Inflammatory macrophage treated with lipopolysaccharide for 4 hours (primary cell): ENCODE measurements at regions not wholly inside any gene's neighbourhood (a gene's known extent, or its start where the extent isn't known, plus 50 kb on each side); places are given as distances from the start of the nearest gene placed in this dataset.

Experiments used
- DNase-seq: peaks from one replicate; pipeline ENCODE4 v3.0.0-alpha.2; 2020

DNA sequence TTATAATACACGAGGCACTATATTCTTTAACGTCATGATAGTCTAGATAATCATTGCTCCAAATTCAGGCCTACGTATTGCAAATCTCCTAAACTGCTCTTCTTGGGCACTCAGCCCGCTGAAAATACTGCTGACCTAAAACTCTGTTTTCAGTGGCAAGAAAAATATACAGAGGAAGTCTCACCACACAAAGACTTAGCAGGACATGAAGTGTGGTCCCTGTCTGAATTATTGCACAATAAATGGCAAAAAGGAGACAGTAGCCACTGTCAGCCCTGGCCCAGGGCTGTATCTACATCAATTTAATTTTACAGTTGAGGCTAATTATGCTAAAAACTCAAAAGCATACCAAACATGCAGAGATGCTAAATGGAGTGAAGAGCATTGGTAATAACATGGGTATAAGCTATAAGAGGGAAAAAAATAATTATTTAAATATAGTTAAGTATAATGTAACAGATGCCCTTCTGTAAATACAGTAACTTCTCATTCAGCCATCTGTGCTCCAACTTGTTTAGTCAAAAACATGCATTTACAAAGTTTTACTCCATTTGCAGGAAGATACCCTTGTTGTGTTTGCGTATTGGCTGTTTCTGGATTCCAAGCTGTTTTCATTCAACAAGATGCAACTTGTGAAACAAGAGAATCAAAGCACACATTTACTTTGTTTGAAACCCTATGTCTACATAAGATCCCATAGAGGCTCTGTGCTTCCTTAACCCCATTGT, 800.0 kb upstream of the LUZP2 start:
- no peak for DNase-seq

DNA sequence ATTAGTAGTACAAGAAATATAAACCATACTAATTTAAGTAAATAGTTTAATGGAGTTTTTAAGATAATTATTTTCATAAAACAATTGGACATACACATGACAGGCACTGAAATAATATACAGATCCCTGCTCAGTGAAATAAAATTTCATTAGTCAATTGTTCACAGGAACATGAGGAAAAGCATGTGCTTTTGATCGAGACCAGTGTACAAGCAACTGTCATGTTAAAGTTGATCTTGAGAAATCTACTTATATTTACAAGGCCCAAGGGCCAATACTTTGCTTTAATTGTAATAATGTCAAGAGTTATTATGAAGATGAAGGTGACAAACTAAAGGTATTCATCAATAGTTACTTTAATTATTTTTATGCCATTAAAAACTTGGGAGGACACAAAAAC, 792.7 kb upstream of the LUZP2 start:
- DNase-seq: no peak

DNA sequence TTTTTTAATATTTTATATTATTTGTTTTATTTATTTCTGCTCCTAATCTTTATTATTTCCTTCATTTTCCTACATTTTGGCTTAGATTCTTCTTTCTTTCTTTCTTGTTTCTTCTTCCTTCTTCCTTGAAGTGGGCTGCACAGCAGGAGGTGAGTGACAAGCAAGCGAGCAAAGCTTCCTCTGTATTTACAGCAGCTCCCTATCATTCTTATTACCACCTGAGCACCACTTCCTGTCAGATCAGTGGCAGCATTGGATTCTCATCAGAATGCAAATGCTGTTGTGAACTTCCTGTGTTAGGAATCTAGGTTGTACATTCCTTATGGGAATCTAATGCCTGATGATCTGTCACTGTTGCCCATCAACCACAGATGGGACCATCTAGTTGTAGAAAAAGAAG, 784.9 kb upstream of the LUZP2 start:
- DNase-seq: no peak

DNA sequence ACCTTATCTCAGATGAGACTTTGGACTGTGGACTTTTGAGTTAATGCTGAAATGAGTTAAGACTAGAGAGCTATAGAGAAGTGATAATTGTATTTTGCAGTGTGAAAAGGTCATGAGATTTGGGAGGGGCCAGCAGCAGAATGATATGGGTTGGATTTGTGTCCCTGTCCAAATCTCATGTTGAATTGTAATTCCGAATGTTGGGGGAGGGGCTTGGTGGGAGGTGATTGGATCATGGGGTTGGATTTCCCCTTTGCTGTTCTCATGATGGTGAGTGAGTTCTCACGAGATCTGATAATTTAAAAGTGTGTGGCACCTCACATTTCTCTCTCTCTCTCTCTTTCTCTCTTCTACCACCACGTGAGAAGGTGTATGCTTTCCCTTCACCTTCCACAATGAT, 777.8 kb upstream of the LUZP2 start:
- DNase-seq: no peak

DNA sequence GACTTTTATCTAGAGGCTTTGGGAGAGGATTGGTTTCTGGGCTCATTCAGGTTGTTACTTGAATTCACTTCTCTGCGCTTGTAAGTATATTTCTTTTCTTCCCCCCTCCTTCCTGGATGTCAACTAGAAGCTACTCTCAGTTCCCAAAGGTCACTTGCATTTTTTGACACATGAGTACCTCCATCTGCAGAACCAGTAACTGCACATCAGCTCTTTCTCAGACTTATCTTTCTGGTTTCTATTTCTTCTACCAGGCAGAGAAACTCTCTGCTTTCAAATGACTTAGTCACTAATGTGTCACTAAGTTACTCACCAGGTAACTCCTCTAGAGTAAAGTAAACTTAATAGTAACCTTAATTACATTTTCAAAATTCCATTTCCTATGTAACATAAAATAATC, 773.0 kb upstream of the LUZP2 start:
- no peak for DNase-seq

DNA sequence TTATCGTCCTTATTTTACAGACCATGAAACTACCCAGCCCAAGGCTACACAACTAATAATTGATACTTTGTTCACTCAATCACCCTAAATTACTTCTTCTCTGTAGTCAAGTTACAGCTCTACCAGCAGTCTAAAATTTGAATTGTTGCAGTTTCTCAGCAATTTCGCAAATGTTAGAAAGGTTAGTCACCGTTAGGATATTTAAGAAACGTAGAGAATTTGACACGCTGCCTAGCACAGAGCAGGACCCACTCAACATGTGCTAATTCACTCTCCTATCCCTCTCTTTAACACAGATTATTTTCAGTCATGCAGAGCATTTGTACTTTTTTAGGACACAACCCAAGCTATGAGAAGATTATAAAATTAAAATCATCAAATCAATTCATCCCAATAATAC, 771.1 kb upstream of the LUZP2 start:
- no peak for DNase-seq

DNA sequence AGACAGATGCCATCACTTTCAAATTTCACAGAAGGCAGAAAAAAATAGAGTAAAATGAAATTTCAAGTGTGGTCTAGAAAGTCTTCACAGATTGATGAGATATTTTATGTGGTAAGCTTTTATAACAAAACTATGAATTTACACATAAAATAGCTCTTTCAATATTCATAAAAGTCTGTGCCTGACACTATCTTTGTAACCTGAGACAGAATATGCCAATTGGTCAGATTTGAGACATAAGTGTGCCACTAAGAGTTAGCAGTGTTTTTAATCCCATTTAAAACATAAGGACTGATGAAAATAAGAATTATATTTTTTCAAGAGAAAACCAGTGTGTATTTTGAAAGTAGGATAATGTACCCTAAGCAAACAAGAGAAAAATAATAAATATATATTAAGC, 769.5 kb upstream of the LUZP2 start:
- DNase-seq: no peak

DNA sequence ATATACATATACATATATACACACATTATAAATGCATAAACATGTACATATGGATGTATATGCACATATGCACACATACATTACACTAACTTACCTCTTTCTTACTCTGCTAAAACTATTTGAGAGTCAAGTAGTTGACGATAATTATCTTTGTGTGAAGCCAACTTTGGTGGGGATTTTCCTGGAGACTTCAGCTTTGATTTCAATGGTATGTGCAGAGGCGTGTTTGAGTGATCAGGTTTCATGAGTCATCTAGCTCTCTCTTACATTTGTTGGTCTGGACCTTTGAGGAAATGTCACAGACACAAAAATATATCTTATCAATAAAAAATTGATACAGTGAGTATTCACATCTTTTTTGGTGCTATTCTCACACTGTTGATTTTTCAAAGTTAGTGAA, 769.1 kb upstream of the LUZP2 start:
- DNase-seq: no peak

DNA sequence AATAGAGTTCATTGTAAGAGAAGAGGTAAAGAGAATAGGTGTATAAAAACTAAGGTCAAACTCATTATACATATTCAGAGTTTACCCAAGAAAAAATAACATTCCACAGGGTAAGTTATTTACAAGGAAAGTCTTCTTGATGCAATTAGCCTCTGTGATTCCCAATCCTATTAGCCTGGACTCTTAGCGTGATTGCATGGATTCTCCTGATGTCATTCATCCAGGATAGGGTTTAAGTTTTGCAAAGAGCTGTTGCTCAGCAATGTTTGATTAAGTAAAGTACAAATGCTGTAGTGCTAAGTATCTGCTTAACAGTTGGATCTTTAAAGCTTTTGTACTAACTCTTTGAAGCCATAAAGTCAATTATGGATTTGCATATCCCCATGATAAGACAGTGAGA, 767.8 kb upstream of the LUZP2 start:
- no peak for DNase-seq

DNA sequence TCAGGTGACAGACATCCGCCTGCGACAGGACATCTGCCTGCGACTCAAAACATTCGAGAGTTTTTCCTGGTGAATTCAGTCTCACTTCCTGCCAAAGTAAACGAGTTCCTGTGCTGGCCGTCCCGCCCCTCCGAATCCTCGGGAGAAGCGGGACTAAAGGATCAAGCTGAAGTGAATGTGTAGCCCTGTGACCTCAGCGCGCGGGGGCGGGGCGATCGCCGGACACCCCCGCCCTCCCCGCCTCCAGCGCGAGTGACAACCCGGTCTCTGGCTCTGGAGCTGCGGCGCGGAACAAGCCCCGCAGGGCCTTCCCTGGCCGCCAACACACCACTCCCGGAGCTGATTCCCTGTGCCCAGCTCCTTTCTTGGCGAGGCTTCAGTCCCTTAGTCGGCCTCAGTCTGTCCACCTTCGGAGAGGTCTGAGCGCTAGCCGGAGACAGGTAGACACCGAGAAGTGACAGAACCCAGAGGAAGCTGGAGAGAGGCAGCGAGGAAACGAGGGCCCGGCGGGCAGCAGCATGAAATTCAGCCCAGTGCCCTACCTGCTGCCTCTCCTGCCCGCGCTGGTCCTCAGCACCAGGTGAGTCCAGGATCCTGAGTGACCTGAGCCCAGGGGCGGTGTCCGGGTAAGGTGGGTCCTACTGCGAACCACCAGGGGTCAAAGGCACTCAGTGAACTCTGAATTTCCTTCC, 766.4 kb upstream of the LUZP2 start:
- no peak for DNase-seq

DNA sequence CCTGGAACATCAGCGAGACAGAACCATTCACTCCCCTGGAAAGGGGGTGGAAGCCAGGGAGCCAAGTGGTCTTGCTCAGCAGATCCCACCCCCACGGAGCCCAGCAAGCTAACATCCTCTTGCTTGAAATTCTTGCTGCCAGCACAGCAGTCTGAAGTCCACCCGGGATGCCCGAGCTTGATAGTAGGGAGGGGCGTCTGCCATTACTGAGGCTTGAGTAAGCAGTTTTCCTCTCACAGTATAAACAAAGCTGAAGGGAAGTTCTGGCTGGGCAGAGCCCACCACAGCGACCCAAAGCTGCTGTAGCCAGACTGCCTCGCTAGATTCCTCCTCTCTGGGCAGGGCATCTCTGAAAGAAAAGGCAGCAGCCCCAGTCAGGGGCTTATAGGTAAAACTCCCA, 764.8 kb upstream of the LUZP2 start:
- DNase-seq: no peak

DNA sequence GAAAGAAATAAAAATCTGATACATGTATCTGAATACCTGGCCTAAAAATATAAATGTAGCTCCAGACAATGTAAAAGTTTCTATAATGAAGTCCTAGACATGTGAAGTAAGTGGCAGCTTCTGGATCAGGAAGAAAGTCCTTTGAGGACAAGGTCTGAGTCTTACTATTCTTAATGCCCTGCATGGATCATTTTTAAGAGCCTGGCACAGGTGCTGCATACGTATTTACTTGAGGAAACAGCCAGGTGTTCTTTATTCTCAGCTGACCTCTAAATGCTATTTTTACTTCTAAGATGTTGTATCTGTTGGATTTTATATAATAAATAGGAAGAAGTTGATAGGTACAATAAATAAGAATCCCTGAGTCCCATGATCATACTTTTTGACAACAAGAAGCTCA, 750.0 kb upstream of the LUZP2 start:
- no peak for DNase-seq

DNA sequence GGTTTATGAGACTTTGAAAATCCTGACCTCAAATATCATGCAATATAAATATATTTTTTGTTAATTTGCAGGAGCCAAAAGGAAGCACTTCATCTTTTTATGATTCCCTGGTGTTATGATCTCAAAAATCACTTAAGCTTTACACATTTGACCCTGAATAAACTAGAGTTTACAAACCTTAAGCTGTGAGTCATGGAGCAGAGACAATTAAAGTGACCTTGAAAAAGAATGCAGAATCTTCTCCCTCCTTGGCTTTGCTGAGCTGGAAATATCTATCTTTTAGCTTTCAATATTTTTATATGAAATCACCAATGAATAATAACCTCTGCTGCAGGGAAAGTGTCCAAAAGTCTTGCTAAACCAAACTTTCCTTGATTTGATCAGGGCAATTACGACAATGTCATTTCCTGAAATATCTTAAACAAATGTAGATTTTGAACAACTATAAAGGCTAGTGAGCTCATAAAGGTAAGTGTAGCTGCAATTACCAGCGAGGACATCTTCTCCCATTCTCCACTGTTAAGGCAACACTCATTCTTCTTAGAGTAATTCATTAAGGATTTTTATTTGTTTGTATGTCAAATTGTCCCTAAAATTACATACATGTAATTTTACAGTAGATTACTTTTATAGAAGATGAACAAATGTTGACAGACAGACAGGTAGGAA, 747.0 kb upstream of the LUZP2 start:
- DNase-seq: no peak

DNA sequence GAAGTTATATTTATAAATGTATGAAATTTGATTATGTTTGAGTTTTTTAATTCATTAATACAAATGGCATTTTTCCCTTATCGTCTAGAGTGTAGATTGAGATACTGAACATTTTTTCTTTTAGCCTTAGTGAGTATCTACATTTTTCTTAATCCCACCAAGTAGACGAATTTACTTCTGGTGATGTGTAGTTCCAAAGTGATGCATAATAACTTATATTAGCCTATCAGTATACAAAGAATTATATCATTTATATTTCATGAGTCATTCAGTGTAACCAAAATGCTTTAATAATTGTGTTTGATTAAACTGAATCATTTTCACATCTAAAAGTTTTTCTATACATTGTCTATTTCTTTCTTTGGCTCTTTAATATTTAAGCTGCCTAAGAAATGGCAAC, 745.6 kb upstream of the LUZP2 start:
- DNase-seq: no peak

DNA sequence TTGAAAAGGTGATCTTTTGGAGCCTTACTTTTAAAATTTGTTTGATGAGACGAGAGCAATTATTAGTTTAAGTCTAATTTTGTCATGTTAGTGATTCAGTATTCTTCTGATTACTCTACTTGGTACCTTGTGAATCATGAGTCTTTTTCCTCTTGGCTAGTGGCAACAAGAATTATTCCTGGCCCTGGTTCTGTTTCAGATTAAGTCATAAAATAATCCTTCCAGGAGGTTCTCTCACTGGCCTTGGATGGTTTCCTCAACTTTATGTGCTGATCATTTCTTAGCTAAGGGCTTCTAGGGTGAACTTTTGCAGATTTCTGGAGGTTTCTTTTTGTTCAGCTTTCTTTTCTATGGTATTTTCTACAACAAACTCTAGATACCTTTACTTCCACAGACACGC, 741.8 kb upstream of the LUZP2 start:
- DNase-seq: no peak

DNA sequence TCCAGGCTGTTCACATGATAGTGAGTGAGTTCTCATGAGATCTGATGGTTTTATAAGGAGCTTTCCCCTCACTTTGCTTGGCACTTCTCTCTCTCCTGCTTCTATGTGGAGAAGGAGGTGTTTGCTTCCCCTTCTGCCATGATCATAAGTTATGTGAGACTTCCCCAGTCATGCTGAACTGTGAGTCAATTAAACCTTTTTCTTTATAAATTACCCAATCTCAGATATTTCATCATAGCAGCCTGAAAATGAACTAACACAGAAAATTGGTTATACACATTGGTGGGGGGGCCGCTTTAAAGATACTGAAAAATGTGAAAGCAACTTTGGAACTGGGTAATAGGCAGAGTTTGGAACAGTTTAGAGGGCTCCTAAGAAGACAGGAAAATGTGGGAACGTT, 741.1 kb upstream of the LUZP2 start:
- no peak for DNase-seq

DNA sequence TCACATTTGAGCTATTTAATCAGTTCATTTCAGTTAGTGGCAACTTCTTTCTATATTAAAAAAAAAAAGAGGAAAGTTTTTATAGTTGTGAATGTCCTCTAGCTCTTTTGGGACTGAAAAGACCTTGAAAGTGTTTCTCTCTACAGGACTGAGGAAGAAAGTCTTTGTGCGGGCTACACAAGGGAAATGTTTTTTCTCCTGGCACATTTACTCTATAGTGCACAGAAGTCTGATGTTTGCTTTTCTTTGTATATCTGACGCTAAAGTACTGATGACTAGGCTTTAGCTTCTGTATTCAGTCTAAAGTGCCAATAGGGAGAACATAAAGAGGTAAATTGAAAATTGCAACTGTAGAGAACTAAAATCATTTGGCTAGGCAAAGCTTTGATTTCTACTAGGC, 737.4 kb upstream of the LUZP2 start:
- DNase-seq: no peak

DNA sequence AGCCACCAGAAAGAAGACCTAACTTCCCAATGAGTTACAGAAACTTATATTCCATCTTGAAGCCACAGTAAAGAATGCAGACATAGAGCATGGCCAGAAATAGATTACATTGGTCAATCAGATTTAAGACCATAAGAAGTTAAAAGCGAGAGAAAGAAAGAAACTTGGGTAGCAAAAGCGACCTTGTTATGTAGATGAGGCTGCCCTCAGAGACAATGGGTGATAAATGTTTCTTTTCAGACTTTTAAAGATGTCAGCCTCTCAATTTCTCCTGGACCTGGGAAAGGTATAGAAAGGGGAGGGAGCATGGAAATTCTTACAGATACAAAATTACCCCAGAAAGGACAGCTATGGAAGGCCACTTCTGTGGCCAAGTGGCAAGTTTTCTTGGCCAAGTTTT, 732.6 kb upstream of the LUZP2 start:
- no peak for DNase-seq

DNA sequence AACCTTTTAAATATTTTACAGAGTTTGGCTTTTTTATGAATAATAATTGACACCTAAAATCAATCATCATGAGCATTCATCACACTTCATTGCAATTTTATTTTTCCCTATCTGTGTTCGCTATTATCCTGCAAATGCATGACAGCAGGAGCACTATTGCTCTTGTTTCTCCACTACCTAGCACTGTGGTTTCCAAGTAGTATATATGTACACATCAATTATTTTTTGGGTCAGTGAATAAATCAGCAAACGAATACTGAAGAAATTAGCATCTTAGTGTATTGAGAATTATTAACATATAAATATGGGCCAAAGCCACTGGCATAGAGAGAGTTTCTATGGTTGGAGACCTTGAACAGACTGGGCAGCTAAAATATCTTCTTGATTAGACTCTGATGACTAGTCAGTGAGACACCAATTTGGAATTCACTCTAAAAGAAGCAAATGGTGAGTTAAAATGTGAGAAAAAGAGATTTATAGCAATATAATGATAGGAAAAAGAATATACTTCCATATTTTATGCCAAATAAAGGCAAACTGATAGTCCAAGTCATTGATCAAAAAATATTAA, 731.1 kb upstream of the LUZP2 start:
- no peak for DNase-seq

DNA sequence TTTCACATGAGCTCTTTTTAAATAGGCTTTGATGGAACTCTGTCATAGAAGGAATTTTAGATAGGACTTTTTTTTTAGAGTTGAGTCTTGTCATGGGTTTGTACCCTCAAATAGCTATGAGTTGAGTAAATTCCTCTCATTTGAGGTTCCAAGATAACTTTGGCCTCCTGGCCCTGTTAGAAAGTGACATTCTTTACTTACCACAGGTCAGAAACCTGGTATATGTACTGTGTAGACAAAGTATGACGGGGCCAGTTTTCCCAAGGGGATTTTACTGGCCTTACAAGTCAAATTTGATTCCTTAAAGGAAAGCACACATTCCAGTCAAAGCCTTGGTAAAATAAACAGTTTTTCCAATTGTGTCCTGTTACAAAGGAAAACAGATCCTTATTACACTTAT, 729.3 kb upstream of the LUZP2 start:
- DNase-seq: no peak

DNA sequence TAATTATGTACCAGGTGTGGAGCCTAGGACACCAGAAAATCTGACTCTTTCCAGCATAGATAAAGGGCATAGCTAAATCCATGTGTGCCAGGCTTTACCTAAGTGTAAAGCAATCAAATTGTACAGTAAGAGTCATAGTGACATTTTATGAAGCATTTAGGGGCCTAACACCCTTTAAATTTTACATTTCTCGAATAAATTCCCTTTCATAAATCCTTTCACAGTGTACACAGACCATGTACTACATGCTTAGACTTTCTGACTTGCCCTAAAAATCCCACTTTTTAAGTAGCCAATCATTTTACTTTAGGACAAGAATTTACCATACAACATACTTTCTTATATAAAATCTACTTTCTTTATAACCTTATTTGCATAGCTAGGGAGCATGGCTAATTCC, 727.6 kb upstream of the LUZP2 start:
- no peak for DNase-seq

DNA sequence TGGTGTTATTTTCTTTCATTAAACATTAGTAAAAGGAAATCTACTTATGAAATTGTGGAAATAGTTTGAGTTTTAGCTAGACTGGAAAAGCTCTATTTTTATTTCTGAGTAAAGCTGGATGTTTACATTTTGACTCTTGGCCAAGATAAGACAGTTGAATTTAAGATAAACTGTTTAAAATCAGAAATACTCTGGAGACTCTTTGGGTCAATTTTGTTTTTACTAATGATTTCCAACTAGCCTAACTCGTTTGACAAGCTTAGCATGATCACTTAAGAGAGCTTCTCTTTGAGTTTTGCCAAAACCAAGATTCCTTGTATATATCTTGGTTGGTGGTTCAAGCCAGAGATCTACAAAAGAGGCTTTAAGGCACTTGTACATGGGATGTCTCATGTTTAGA, 724.8 kb upstream of the LUZP2 start:
- DNase-seq: no peak

DNA sequence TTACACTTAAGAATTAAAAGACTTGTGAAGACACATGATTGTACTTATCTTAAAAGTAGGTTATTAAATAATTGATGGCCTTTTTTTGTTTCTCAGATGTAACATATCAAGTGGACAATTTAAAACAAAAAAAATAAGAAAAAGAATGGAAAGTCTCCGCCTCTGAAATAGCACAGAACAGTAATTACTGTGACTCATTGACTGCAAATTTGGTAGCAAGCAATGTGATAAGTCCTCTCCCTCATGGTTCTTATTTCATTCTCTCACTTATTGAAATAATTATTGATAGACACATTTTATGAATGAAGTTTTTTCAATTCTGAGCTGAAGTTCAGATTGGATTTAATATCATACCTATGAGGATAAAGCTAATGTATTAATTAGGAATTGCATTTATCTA, 717.9 kb upstream of the LUZP2 start:
- no peak for DNase-seq

DNA sequence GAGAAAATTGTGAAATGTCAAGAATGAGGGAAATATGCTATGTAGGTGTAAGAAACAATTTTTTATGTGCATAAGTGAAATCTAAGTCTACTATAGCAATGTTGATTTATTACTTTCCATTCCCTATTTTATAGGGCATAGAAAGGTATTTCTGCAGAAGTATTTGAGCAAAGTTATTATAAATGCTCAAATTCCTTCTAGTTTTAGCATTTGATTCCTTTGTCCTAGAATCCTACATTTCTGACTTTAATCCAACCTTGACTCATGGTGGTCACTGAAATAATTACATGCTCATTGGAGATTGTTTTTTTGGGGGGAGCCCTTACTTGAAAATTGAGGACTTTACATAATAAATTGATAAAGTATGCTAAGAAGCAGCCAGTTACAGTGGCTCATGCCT, 716.6 kb upstream of the LUZP2 start:
- no peak for DNase-seq
